Esophagus squamous epithelium (tissue), 5 donors: ENCODE measurements at regions not wholly inside any gene's neighbourhood (a gene's known extent, or its start where the extent isn't known, plus 50 kb on each side); places are given as distances from the start of the nearest gene placed in this dataset.

Experiments used
- DNase-seq: peaks from one replicate; lab custom pipeline; 2025; lab: John Stamatoyannopoulos, UW
- H3K27ac ChIP-seq, 4 donors: fragments of 200-600 bp; sonication (generic); one replicate each; pipeline ENCODE4 v1.5.1; 2016 to 2019; ENCODE audit warnings: mild to moderate bottlenecking in 1 of 4
- H3K27me3 ChIP-seq, 4 donors: fragments of 200-600 bp; sonication (generic); 1 replicate in 3 of 4; 2 replicates in 1 of 4; pipeline versions ENCODE4 v1.5.1 to v1.6.0; 2017 to 2021; ENCODE audit warnings: antibody characterized with exemption in 1 of 4
- H3K36me3 ChIP-seq, 3 donors: fragments of 200-600 bp; sonication (generic); one replicate each; pipeline ENCODE4 v1.5.1; 2016 to 2019
- H3K4me1 ChIP-seq, 3 donors: fragments of 200-600 bp; sonication (generic); one replicate each; pipeline ENCODE4 v1.5.1; 2017 to 2019
- H3K4me3 ChIP-seq, 4 donors: fragments of 200-600 bp; sonication (generic); 1 replicate in 3 of 4; 2 replicates in 1 of 4; pipeline ENCODE4 v1.5.1; 2016 to 2019; ENCODE audit warnings: mild to moderate bottlenecking in 2 of 4, moderate library complexity in 1 of 4
- H3K9me3 ChIP-seq, 3 donors: fragments of 200-600 bp; sonication (generic); one replicate each; pipeline ENCODE4 v1.5.1; 2016 to 2019
- POLR2A ChIP-seq, 4 donors: fragments of 450-650 bp; IDR thresholded peaks; one replicate each; pipeline ENCODE4 v1.6.1; 2017; ENCODE audit warnings: antibody characterized with exemption in 4 of 4, mild to moderate bottlenecking in 4 of 4, moderate library complexity in 3 of 4
- WGBS, 2 donors: methylation state at CpG; one replicate each; pipeline ENCODE4 v1.1.5; 2018; 5-methylcytosine and 5-hydroxymethylcytosine counted together
- intact Hi-C: fragments of 100-400 bp; cut with DNase I; formaldehyde crosslinking; loops from one replicate; pipeline ENCODE4 v1.15.0; 2022
- TF ChIP-seq, protein P1 (sequence below), 6 experiments: fragments of 450-650 bp in 4 of 6; fragments of 200-600 bp in 2 of 6; sonication (generic) in 2 of 6; IDR thresholded peaks; one replicate each; pipeline ENCODE4 v1.5.1; 2016 to 2019; ENCODE audit warnings: antibody characterized with exemption in 6 of 6, mild to moderate bottlenecking in 4 of 6, moderate library complexity in 4 of 6
- donor health status: DM: yes; HTN: yes; CAD: no.

DNA sequence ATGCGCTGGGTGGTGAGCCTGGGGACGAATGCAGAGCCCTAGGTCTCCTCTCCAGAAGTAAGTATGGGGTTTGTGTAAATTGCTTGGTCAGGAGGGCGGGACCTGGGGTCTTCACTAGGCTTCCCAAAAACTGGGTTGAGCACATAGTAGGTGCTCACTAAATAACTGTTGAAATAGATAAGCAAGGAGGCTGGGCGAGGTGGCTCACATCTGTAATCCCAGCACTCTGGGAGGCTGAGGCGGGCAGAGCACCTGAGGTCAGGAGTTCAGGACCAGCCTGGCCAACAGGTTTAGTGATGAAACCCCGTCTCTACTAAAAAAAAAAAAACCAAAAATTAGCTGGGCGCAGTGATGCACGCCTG, 163.9 kb upstream of the IER5L start:
- WGBS, 2 donors = 83 to 96% methylated on average over 4 to 5 of the region's 8 CpGs
- H3K27ac ChIP-seq = peak overlapping the region in 1 of 4 donors; percentile 62
- H3K27me3 ChIP-seq = no peaks in the 10 kb centered on the region
- no peak for DNase-seq
- no peak overlapping the region for H3K4me3 ChIP-seq
- TF ChIP-seq, protein P1, sequence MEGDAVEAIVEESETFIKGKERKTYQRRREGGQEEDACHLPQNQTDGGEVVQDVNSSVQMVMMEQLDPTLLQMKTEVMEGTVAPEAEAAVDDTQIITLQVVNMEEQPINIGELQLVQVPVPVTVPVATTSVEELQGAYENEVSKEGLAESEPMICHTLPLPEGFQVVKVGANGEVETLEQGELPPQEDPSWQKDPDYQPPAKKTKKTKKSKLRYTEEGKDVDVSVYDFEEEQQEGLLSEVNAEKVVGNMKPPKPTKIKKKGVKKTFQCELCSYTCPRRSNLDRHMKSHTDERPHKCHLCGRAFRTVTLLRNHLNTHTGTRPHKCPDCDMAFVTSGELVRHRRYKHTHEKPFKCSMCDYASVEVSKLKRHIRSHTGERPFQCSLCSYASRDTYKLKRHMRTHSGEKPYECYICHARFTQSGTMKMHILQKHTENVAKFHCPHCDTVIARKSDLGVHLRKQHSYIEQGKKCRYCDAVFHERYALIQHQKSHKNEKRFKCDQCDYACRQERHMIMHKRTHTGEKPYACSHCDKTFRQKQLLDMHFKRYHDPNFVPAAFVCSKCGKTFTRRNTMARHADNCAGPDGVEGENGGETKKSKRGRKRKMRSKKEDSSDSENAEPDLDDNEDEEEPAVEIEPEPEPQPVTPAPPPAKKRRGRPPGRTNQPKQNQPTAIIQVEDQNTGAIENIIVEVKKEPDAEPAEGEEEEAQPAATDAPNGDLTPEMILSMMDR (IDR thresholded peaks at IDR 0.05) = no peak
- TF ChIP-seq POLR2A (IDR thresholded peaks at IDR 0.05) = no peak
- peaks cover 6 to 46% (median 6%) of the 10 kb centered on the region in 3 donors for H3K4me1 ChIP-seq
- intact Hi-C loops = no loop called here
- H3K9me3 ChIP-seq = no peaks in the 10 kb centered on the region
- H3K36me3 ChIP-seq = peaks cover 0 to 17% (median 0%) of the 10 kb centered on the region in 3 donors

DNA sequence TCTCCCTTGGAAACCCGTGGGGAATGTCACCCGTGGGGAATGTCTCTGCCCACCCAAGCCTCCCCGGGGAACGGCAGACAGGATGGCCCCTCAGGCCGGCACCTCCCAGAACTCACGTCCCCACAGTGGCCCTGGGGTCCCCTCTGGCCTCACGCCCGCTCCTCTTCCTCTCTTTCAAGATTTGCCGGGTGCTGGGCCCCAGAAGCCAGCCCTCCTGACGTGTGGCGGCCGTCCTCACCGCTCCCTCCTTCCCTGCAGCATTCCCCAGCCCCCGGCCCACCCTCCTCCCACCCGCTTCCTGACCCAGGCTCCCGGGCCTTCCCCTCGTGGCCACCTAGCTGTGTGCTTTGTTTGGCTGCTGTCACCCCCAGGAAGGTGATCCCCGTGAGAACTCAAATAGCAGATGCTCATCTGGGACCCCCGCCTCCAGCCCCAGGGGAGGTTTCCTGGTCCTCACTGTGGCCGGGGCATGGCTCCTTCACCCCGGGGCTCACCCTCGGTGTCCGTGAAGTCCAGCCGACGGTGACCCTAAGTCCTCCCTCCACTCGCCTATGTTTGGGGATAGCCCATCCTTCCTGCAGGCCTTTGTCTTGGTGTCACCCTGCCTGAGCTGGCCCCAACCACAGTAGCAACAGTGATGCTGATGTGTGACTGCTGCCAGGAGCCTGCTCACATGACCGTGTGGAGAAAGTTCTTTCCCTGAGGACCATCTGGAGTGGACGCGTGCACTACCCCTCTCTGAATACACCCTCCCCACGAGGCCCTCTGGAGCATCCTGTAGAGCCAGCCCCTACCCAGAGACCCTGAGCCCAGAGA, 163.3 kb upstream of the IER5L start:
- no peak for TF ChIP-seq POLR2A (IDR thresholded peaks at IDR 0.05)
- TF ChIP-seq, protein P1 (IDR thresholded peaks at IDR 0.05) = no peak
- Histone ChIP-seq H3K36me3 (peaks cover 0 to 17% (median 0%) of the 10 kb centered on the region in 3 donors), H3K27me3 (no peaks in the 10 kb centered on the region), H3K4me3 (no peak overlapping the region), H3K27ac (peak overlapping the region in 3 of 4 donors; percentile 3 to 62 (median 46)), H3K4me1 (peaks cover 12 to 52% (median 12%) of the 10 kb centered on the region in 3 donors), H3K9me3 (no peaks in the 10 kb centered on the region)
- no peak for DNase-seq
- WGBS, 2 donors = 72 to 80% methylated on average over 8 to 14 of the region's 30 CpGs
- intact Hi-C loops = no loop called here

- no peaks in the 10 kb centered on the region for H3K9me3 ChIP-seq
- H3K27ac ChIP-seq = peak overlapping the region in 3 of 4 donors; percentile 3 to 62 (median 46)
- H3K27me3 ChIP-seq = no peaks in the 10 kb centered on the region
- WGBS, 2 donors = 72 to 73% methylated on average over 14 to 15 of the region's 15 CpGs
- TF ChIP-seq POLR2A (IDR thresholded peaks at IDR 0.05) = no peak
- TF ChIP-seq, protein P1 (IDR thresholded peaks at IDR 0.05) = no peak
- intact Hi-C loops = no loop called here
- H3K36me3 ChIP-seq = peaks cover 0 to 17% (median 0%) of the 10 kb centered on the region in 3 donors
- DNase-seq = no peak
- no peak overlapping the region for H3K4me3 ChIP-seq
- H3K4me1 ChIP-seq = peaks cover 20 to 59% (median 20%) of the 10 kb centered on the region in 3 donors
These were observed 162.5 kb upstream of the IER5L start for GRCh38 chr9:129340427-129341170.

DNA sequence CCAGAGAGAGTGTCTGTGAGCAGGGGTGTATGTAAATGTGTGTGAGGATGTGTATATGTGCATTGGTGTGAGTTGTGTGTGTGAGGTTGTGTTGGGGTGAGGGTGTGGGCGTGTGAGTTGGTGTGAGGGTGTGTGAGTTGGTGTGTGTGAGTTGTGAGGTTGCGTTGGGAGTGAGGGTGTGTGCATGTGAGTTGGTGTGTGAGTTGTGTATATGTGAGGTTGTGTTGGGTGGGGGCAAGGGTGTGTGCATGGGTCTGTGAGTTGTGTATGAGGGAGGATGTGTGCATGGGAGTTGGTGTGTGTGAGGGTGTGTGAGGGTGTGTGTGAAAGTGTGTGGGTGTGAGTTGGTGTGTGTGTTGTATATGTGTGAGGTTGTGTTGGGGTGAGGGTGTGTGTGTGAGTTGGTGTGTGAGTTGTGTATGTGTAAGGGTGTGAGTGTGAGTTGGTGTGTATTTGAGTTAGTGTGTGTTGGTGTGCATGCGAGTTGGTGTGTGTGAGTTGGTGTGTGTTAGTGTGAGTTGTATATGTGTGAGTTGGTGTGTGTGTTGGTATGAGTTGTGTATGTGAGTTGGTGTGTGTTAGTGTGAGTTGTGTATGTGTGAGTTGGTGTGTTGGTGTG, 161.6 kb upstream of the IER5L start:
- intact Hi-C loops = no loop called here

More for the DNA sequence above, 161.6 kb upstream of the IER5L start:
- Histone ChIP-seq H3K4me3 (no peak overlapping the region), H3K36me3 (peaks cover 0 to 17% (median 0%) of the 10 kb centered on the region in 3 donors), H3K9me3 (no peaks in the 10 kb centered on the region), H3K27me3 (no peaks in the 10 kb centered on the region), H3K4me1 (peaks cover 29 to 69% (median 29%) of the 10 kb centered on the region in 3 donors), H3K27ac (peak overlapping the region in 2 of 4 donors; percentile 33 to 69)
- 88 to 97% methylated on average over 3 of the region's 3 CpGs for WGBS, 2 donors
- DNase-seq = no peak
- TF ChIP-seq POLR2A (IDR thresholded peaks at IDR 0.05) = no peak
- TF ChIP-seq, protein P1 (IDR thresholded peaks at IDR 0.05) = no peak
